ENCODE measurements at regions not wholly inside any gene's neighbourhood (a gene's known extent, or its start where the extent isn't known, plus 50 kb on each side); places are given as distances from the start of the nearest gene placed in this dataset.

DNA sequence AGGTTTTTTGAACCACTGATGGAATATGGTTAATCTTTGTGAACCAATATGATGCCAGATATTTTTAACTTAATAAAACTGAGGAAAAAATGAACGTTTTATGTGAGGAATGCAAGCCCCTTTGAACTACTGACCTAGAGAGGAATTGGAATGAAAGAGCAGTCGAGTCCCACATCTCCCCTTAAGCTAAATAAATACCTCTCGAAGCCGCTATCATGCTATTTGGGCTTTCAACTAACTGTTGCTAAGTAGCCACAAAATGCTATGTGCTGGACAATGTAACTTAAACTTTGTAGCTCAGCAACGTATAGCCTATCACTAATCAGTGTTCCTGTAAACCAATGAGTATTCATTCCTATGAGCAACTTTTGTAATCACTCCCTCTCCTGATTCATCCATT, 1037.2 kb downstream of the SQOR start:
- TF ChIP-seq EZH2 (IDR thresholded peaks at IDR 0.05; ENCODE audit: low read depth, low read length, severe bottlenecking) (no peak), HDAC2 (IDR thresholded peaks at IDR 0.05; ENCODE audit: borderline replicate concordance in 1 of 2, low read depth in 2 of 2, low read length in 2 of 2) (no peak), RAD21 (IDR thresholded peaks at IDR 0.05 in 1 of 2, conservative IDR thresholded peaks at IDR 0.05 in 1 of 2; ENCODE audit: low read depth in 2 of 2, low read length in 2 of 2) (no peak), POLR2A (IDR thresholded peaks at IDR 0.05; ENCODE audit: control extremely low read depth in 1 of 2, low read depth in 2 of 2, low read length in 2 of 2) (no peak), TAF1 (IDR thresholded peaks at IDR 0.05; ENCODE audit: low read depth, low read length) (no peak), CEBPB (IDR thresholded peaks at IDR 0.05; ENCODE audit: low read depth, low read length) (no peak), POLR2AphosphoS5 (IDR thresholded peaks at IDR 0.05; ENCODE audit: low read depth, low read length) (no peak), NANOG (IDR thresholded peaks at IDR 0.05; ENCODE audit: insufficient read depth, low read depth, low read length, poor library complexity, severe bottlenecking) (no peak), YY1 (IDR thresholded peaks at IDR 0.05; ENCODE audit: low read depth, low read length) (no peak)
- TF ChIP-seq, protein P1, sequence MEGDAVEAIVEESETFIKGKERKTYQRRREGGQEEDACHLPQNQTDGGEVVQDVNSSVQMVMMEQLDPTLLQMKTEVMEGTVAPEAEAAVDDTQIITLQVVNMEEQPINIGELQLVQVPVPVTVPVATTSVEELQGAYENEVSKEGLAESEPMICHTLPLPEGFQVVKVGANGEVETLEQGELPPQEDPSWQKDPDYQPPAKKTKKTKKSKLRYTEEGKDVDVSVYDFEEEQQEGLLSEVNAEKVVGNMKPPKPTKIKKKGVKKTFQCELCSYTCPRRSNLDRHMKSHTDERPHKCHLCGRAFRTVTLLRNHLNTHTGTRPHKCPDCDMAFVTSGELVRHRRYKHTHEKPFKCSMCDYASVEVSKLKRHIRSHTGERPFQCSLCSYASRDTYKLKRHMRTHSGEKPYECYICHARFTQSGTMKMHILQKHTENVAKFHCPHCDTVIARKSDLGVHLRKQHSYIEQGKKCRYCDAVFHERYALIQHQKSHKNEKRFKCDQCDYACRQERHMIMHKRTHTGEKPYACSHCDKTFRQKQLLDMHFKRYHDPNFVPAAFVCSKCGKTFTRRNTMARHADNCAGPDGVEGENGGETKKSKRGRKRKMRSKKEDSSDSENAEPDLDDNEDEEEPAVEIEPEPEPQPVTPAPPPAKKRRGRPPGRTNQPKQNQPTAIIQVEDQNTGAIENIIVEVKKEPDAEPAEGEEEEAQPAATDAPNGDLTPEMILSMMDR (IDR thresholded peaks at IDR 0.05; ENCODE audit: control extremely low read depth in 1 of 3, insufficient read depth in 1 of 3, low read depth in 1 of 3, low read length in 3 of 3) = no peak
- TF ChIP-seq, protein P2, sequence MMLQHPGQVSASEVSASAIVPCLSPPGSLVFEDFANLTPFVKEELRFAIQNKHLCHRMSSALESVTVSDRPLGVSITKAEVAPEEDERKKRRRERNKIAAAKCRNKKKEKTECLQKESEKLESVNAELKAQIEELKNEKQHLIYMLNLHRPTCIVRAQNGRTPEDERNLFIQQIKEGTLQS (IDR thresholded peaks at IDR 0.05; ENCODE audit: insufficient read depth, low read depth, low read length) = no peak

Data from H1 (cell line).